Peyer's patch (tissue), 4 donors: ENCODE measurements at regions not wholly inside any gene's neighbourhood (a gene's known extent, or its start where the extent isn't known, plus 50 kb on each side); places are given as distances from the start of the nearest gene placed in this dataset.
A peak's percentile ranks its signal among the peaks of the same experiment; 100 is the strongest.

Experiments
- DNase-seq, 3 donors: peaks; one replicate each; pipeline ENCODE4 v3.0.0-alpha.2; 2017 to 2019
- H3K27ac ChIP-seq, 4 donors: fragments of 200-600 bp; sonication (generic); one replicate each; pipeline ENCODE4 v1.5.1; 2016 to 2019
- H3K27me3 ChIP-seq, 2 donors: fragments of 200-600 bp; sonication (generic); one replicate each; pipeline ENCODE4 v1.5.1; 2019
- H3K36me3 ChIP-seq, 3 donors: fragments of 200-600 bp; sonication (generic); one replicate each; pipeline ENCODE4 v1.5.1; 2016 to 2019
- H3K4me1 ChIP-seq, 4 donors: fragments of 200-600 bp; sonication (generic); one replicate each; pipeline ENCODE4 v1.5.1; 2016 to 2019
- H3K4me3 ChIP-seq, 4 donors: fragments of 200-600 bp; sonication (generic); 1 replicate in 3 of 4; 2 replicates in 1 of 4; pipeline ENCODE4 v1.5.1; 2016 to 2019; ENCODE audit warnings: mild to moderate bottlenecking in 1 of 4
- H3K9me3 ChIP-seq, 4 donors: fragments of 200-600 bp; sonication (generic); one replicate each; pipeline ENCODE4 v1.5.1; 2016 to 2019; ENCODE audit warnings: mild to moderate bottlenecking in 1 of 4
- POLR2A ChIP-seq, 2 donors: fragments of 450-650 bp; IDR thresholded peaks; one replicate each; pipeline ENCODE4 v1.5.1; 2017; ENCODE audit warnings: antibody characterized with exemption in 2 of 2, mild to moderate bottlenecking in 2 of 2, moderate library complexity in 2 of 2
- TF ChIP-seq, protein P1 (sequence below), 6 experiments: fragments of 450-650 bp in 4 of 6; fragments of 200-600 bp in 2 of 6; sonication (generic) in 1 of 6; IDR thresholded peaks; one replicate each; pipeline ENCODE4 v1.5.1; 2017 to 2019; ENCODE audit warnings: antibody characterized with exemption in 6 of 6, mild to moderate bottlenecking in 3 of 6, moderate library complexity in 1 of 6

DNA sequence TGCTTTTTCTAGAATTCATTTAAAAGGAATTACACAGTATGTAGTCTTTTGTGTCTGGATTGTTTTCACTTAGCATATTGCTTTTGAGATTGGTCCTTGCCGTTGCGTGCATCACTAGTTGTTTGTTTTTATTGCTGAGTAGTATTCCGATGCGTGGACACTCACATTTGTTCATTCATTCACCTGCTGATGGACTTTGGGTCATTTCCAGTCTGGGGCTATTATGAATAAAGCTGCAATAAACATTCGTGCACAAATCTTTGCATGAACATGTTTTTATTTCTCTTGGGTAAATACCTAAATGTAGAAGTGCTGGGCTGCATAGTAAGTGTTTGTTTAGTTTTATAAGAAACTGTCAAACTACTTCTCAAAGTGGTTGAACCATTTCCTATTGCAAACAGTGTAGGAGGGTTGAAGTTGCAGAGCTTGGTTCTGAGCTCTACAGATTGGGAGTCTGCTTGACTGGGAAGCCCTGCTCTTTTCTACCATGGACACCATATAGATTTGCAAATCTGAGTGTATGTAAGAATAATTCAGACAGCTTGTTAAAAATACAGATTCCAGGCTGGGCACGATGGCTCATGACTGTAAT, 404.7 kb upstream of the PROX1 start:
- H3K27ac ChIP-seq = no peak overlapping the region
- TF ChIP-seq, protein P1, sequence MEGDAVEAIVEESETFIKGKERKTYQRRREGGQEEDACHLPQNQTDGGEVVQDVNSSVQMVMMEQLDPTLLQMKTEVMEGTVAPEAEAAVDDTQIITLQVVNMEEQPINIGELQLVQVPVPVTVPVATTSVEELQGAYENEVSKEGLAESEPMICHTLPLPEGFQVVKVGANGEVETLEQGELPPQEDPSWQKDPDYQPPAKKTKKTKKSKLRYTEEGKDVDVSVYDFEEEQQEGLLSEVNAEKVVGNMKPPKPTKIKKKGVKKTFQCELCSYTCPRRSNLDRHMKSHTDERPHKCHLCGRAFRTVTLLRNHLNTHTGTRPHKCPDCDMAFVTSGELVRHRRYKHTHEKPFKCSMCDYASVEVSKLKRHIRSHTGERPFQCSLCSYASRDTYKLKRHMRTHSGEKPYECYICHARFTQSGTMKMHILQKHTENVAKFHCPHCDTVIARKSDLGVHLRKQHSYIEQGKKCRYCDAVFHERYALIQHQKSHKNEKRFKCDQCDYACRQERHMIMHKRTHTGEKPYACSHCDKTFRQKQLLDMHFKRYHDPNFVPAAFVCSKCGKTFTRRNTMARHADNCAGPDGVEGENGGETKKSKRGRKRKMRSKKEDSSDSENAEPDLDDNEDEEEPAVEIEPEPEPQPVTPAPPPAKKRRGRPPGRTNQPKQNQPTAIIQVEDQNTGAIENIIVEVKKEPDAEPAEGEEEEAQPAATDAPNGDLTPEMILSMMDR (IDR thresholded peaks at IDR 0.05) = no peak
- no peak for TF ChIP-seq POLR2A (IDR thresholded peaks at IDR 0.05)
- no peaks in the 10 kb centered on the region for H3K36me3 ChIP-seq
- peaks cover 0 to 24% (median 0%) of the 10 kb centered on the region in 4 donors for H3K4me1 ChIP-seq
- no peaks in the 10 kb centered on the region for H3K27me3 ChIP-seq
- no peaks in the 10 kb centered on the region for H3K9me3 ChIP-seq
- no peak overlapping the region for H3K4me3 ChIP-seq
- no peak for DNase-seq

DNA sequence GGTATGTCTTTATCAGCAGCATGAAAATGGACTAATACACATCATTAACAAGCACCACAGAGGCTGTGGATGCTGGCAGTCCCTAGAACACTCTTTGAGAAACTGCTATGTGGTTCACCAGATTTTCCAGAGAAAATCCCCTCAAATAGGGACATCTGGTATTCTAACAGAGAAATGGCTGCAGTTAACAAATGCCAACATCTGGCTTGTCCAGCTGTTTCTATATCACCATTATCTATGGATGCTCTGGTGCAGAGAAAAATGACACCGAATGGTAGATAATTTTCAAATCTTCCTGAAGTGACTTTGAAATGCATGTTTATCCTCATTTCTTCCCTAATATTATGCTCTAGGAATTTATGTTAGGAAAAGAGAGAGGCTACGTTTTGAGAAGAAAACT, 403.5 kb upstream of the PROX1 start:
- Histone ChIP-seq H3K27me3 (no peaks in the 10 kb centered on the region), H3K9me3 (no peaks in the 10 kb centered on the region), H3K36me3 (no peaks in the 10 kb centered on the region), H3K4me1 (peaks cover 0 to 20% (median 0%) of the 10 kb centered on the region in 4 donors), H3K4me3 (no peak overlapping the region), H3K27ac (no peak overlapping the region)
- no peak for TF ChIP-seq POLR2A (IDR thresholded peaks at IDR 0.05)
- TF ChIP-seq, protein P1 (IDR thresholded peaks at IDR 0.05) = no peak
- no peak for DNase-seq

DNA sequence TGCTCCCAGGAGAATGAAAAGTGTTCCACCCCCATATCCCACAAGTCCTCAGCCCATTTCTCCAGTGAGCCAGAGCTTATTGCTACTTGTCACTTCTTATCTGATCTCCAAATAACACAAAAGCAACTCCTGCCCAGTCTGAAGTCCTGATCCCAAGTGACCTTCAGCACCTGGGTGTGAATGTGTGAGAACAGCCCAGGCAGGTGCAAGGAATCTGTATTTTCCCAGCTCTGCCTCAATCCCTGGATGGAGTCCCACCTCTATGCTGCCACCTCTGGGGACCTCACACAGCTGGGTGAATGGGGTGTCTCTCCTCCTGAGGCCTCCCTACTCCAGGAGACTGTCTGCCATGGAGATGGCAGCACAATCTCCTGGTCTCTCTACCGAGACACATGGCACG, 402.4 kb upstream of the PROX1 start:
- H3K4me3 ChIP-seq = no peak overlapping the region
- peak in 2 of 3 donors; percentile 59 to 78 for DNase-seq
- H3K36me3 ChIP-seq = no peaks in the 10 kb centered on the region
- peaks cover 0 to 20% (median 0%) of the 10 kb centered on the region in 4 donors for H3K4me1 ChIP-seq
- H3K27me3 ChIP-seq = no peaks in the 10 kb centered on the region
- peak overlapping the region in 2 of 4 donors; percentile 1 to 26 for H3K27ac ChIP-seq
- no peaks in the 10 kb centered on the region for H3K9me3 ChIP-seq
- TF ChIP-seq POLR2A (IDR thresholded peaks at IDR 0.05) = no peak
- TF ChIP-seq, protein P1 (IDR thresholded peaks at IDR 0.05) = peak in 1 of 6 experiments; percentile 9

DNA sequence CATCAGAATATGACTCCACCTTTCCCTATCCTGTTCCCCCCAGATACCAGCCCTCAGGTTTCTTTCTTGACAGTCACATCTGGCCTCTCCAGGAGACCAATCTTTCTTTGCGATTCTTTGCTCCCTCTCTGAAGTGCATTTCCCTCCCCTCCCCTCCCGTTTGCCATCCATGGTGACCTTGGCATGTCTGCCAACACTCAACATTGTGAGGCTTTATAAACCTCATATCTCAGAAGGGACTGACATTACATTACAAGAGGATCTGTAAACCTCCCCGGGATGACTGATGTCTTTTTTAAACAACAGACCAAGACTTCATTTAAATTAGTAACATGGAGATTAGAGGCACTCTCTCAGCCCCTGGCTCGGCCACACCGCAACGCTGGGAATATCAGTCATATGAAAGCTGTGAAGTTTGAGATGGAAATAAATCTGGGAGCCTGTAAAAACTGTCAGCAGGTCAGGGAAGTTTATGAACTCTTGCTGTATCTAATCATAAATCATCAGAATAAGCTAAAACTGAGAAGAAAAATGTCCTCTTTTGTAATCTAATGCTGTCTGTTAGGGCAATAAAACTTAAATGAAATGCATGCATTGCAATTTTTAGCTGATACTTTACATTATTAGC, 401.7 kb upstream of the PROX1 start:
- Histone ChIP-seq H3K4me3 (no peak overlapping the region), H3K9me3 (no peaks in the 10 kb centered on the region), H3K4me1 (peaks cover 0 to 20% (median 0%) of the 10 kb centered on the region in 4 donors), H3K36me3 (no peaks in the 10 kb centered on the region), H3K27me3 (no peaks in the 10 kb centered on the region), H3K27ac (peak overlapping the region in 2 of 4 donors; percentile 1 to 26)
- DNase-seq = no peak
- no peak for TF ChIP-seq POLR2A (IDR thresholded peaks at IDR 0.05)
- TF ChIP-seq, protein P1 (IDR thresholded peaks at IDR 0.05) = no peak

DNA sequence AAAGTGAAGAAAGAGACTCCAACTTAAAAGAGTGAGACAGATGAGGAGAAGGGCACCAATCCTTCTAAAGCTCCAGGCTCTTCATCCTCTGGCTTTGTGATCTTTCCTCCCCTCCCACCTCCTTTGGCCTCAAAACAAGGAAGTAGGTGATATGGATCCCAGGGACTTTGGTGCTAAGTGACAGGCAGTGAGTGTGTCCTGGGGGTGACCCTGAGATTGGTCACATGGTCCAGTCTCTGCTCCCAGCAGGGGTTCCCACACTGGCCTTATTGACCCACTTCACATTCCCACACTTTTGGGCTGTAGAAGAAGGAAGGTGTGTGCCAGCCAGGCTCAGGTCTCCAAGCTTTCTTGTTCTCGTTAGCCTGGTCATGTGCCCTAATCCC, 401.2 kb upstream of the PROX1 start:
- DNase-seq = no peak
- H3K4me3 ChIP-seq = no peak overlapping the region
- peaks cover 0 to 20% (median 0%) of the 10 kb centered on the region in 4 donors for H3K4me1 ChIP-seq
- TF ChIP-seq, protein P1 (IDR thresholded peaks at IDR 0.05) = no peak
- no peak for TF ChIP-seq POLR2A (IDR thresholded peaks at IDR 0.05)
- H3K36me3 ChIP-seq = no peaks in the 10 kb centered on the region
- no peaks in the 10 kb centered on the region for H3K27me3 ChIP-seq
- no peak overlapping the region for H3K27ac ChIP-seq
- no peaks in the 10 kb centered on the region for H3K9me3 ChIP-seq
